IMR-90 (cell line): ENCODE measurements at regions not wholly inside any gene's neighbourhood (a gene's known extent, or its start where the extent isn't known, plus 50 kb on each side); places are given as distances from the start of the nearest gene placed in this dataset.

ENCODE experiments used
- ATAC-seq: fragments of 200-7000 bp; cut with Tn5 transposase; 2 replicates; pipeline ENCODE4 v1.9.1; 2020; ENCODE audit warnings: low read depth, mild to moderate bottlenecking, moderate library complexity
- BruUV-seq: library from RNA; stranded (reverse); fragments of 400-500 nt; replicated peaks from 2 replicates; lab custom pipeline; 2021; lab: Mats Ljungman, UMichigan
- CTCF ChIA-PET: fragments of 300-600 bp; formaldehyde crosslinking; extraction: SDS; loops from one replicate; lab custom pipeline; 2021; ENCODE audit warnings: antibody characterized with exemption; lab: Yijun Ruan, JAX
- POLR2A ChIA-PET: fragments of 300-600 bp; sonication (Branson Sonifier 250); formaldehyde crosslinking; loops from one replicate; lab custom pipeline; 2022; ENCODE audit warnings: antibody characterized with exemption; ENCODE audit not compliant: unreplicated experiment; lab: Charles Lee
- DNase-seq: peaks from one replicate; pipeline ENCODE4 v3.0.0; 2013
- H2AFZ ChIP-seq: replicated peaks from 2 replicates; pipeline ENCODE3; 2013; ENCODE audit warnings: low read length, mild to moderate bottlenecking; ENCODE audit not compliant: poor library complexity
- H2AK5ac ChIP-seq: 2 replicates; pipeline ENCODE4 v1.6.1; 2013; ENCODE audit warnings: low read depth, low read length, inconsistent platforms
- H2AK9ac ChIP-seq: replicated peaks from 2 replicates; pipeline ENCODE3; 2013; ENCODE audit warnings: mild to moderate bottlenecking, low read depth, low read length, moderate library complexity; ENCODE audit not compliant: poor library complexity
- H2BK120ac ChIP-seq: 2 replicates; pipeline ENCODE4 v1.6.1; 2013; ENCODE audit warnings: low read depth, low read length, inconsistent platforms
- H2BK15ac ChIP-seq: 3 replicates; pipeline ENCODE4 v1.6.1; 2013; ENCODE audit warnings: low read depth, low read length, inconsistent platforms
- H2BK20ac ChIP-seq: 2 replicates; pipeline ENCODE4 v1.6.1; 2013; ENCODE audit warnings: low read depth, mild to moderate bottlenecking, inconsistent platforms, low read length, moderate library complexity
- H2BK5ac ChIP-seq: 2 replicates; pipeline ENCODE4 v1.6.1; 2013; ENCODE audit warnings: mild to moderate bottlenecking, low read depth, low read length, inconsistent platforms; ENCODE audit not compliant: poor library complexity, severe bottlenecking
- H3K14ac ChIP-seq: replicated peaks from 2 replicates; pipeline ENCODE4 v1.6.1; 2013; ENCODE audit warnings: low read depth, low read length, inconsistent platforms
- H3K18ac ChIP-seq: 2 replicates; pipeline ENCODE4 v1.6.1; 2013; ENCODE audit warnings: low read depth, low read length, control low read depth
- H3K23ac ChIP-seq: 2 replicates; pipeline ENCODE4 v1.6.1; 2013; ENCODE audit warnings: low read depth, low read length, inconsistent platforms
- H3K27ac ChIP-seq: 2 replicates; pipeline ENCODE4 v1.5.1; 2013; ENCODE audit warnings: mild to moderate bottlenecking, control low read depth, low read length; ENCODE audit not compliant: insufficient read depth
- H3K27me3 ChIP-seq: 2 replicates; pipeline ENCODE4 v1.6.1; 2013; ENCODE audit warnings: low read length; ENCODE audit not compliant: control insufficient read depth, insufficient read depth
- H3K36me3 ChIP-seq: 2 replicates; pipeline ENCODE4 v1.6.1; 2013; ENCODE audit warnings: low read length, mixed read lengths; ENCODE audit not compliant: control insufficient read depth, insufficient read depth
- H3K4ac ChIP-seq: 2 replicates; pipeline ENCODE4 v1.6.1; 2013; ENCODE audit warnings: low read depth, low read length, inconsistent platforms
- H3K4me1 ChIP-seq: 2 replicates; pipeline ENCODE4 v1.6.1; 2013; ENCODE audit warnings: low read length, mixed read lengths; ENCODE audit not compliant: control insufficient read depth, insufficient read depth
- H3K4me2 ChIP-seq: 2 replicates; pipeline ENCODE4 v1.6.1; 2013; ENCODE audit warnings: low read depth, mild to moderate bottlenecking, control low read depth, low read length, moderate library complexity
- H3K4me3 ChIP-seq: 2 replicates; pipeline ENCODE4 v1.5.1; 2013; ENCODE audit warnings: low read depth, mild to moderate bottlenecking, control low read depth, low read length, moderate library complexity; ENCODE audit not compliant: insufficient read depth
- H3K56ac ChIP-seq: 2 replicates; pipeline ENCODE4 v1.6.1; 2013; ENCODE audit warnings: low read length, inconsistent platforms; ENCODE audit not compliant: insufficient read depth; ENCODE audit errors: extremely low read depth
- H3K79me1 ChIP-seq, 2 experiments: 2 replicates each; pipeline ENCODE4 v1.6.1; 2013; ENCODE audit warnings: low read length in 2 of 2, inconsistent platforms in 1 of 2, low read depth in 1 of 2
- H3K9ac ChIP-seq: 2 replicates; pipeline ENCODE4 v1.6.1; 2013; ENCODE audit warnings: low read depth, low read length, control low read depth
- H3K9me1 ChIP-seq: 2 replicates; pipeline ENCODE4 v1.6.1; 2013; ENCODE audit warnings: low read length, inconsistent platforms; ENCODE audit not compliant: insufficient read depth
- H3K9me3 ChIP-seq: 2 replicates; pipeline ENCODE4 v1.6.1; 2013; ENCODE audit warnings: low read length; ENCODE audit not compliant: control insufficient read depth, insufficient read depth
- H4K20me1 ChIP-seq: 2 replicates; pipeline ENCODE4 v1.6.1; 2013; ENCODE audit warnings: low read length, inconsistent platforms; ENCODE audit not compliant: insufficient read depth
- H4K5ac ChIP-seq: 2 replicates; pipeline ENCODE4 v1.6.1; 2013; ENCODE audit warnings: mild to moderate bottlenecking, low read depth, low read length, control low read depth
- H4K8ac ChIP-seq, 2 experiments: 2 replicates each; pipeline ENCODE4 v1.6.1; 2013; ENCODE audit warnings: low read depth in 2 of 2, low read length in 2 of 2, control low read depth in 1 of 2, inconsistent platforms in 1 of 2
- H4K91ac ChIP-seq: 2 replicates; pipeline ENCODE4 v1.6.1; 2013; ENCODE audit warnings: low read depth, low read length, inconsistent platforms; ENCODE audit not compliant: insufficient read depth
- BHLHE40 ChIP-seq: fragments of 150-350 bp; IDR thresholded peaks from 2 replicates; pipeline ENCODE4 v1.6.1; 2016; ENCODE audit warnings: mild to moderate bottlenecking, low read depth, low read length
- CEBPB ChIP-seq: IDR thresholded peaks from 2 replicates; pipeline ENCODE4 v1.6.1; 2012; ENCODE audit warnings: low read depth, low read length, improper control_type of control experiment
- CTCF ChIP-seq: conservative IDR thresholded peaks from 2 replicates; pipeline ENCODE4 v1.5.1; 2012; ENCODE audit warnings: mild to moderate bottlenecking, low read depth, low read length, improper control_type of control experiment
- MAFK ChIP-seq: IDR thresholded peaks from 2 replicates; pipeline ENCODE4 v1.6.1; 2012; ENCODE audit warnings: low read depth, low read length, improper control_type of control experiment
- MAZ ChIP-seq: IDR thresholded peaks from 2 replicates; pipeline ENCODE4 v1.6.1; 2012; ENCODE audit warnings: low read depth, mild to moderate bottlenecking, low read length, improper control_type of control experiment, moderate library complexity, borderline replicate concordance
- MXI1 ChIP-seq: IDR thresholded peaks from 2 replicates; pipeline ENCODE4 v1.6.1; 2012; ENCODE audit warnings: low read depth, mild to moderate bottlenecking, low read length, moderate library complexity, borderline replicate concordance
- POLR2A ChIP-seq: IDR thresholded peaks from 2 replicates; pipeline ENCODE4 v1.6.1; 2012; ENCODE audit warnings: mild to moderate bottlenecking, low read depth, low read length
- RAD21 ChIP-seq: IDR thresholded peaks from 2 replicates; pipeline ENCODE4 v1.6.1; 2012; ENCODE audit warnings: low read length, improper control_type of control experiment
- RFX5 ChIP-seq: IDR thresholded peaks from 2 replicates; pipeline ENCODE4 v1.8.0; 2012; ENCODE audit warnings: low read depth, mild to moderate bottlenecking, low read length, moderate library complexity
- dilution Hi-C: fragments of 300-500 bp; cut with HindIII; formaldehyde crosslinking; loops from one replicate; pipeline ENCODE4 v1.14.3; 2018; ENCODE audit warnings: low sequenced_read_pairs; ENCODE audit not compliant: unreplicated experiment
- in situ Hi-C: fragments of 300-500 bp; cut with MboI; formaldehyde crosslinking; loops from 3 replicates; pipeline ENCODE4 v1.14.3; 2019; ENCODE audit warnings: low sequenced_read_pairs, inconsistent platforms, mixed read lengths
- intact Hi-C: fragments of 100-400 bp; cut with micrococcal nuclease; formaldehyde crosslinking; loops from 2 replicates; pipeline ENCODE4 v1.10.0; 2022

GRCh38 chr4:66062921-66063320 is 392.6 kb upstream of the EPHA5 start:
- H3K4me2 ChIP-seq, result no peak overlapping the region
- dilution Hi-C loops, result no loop called here
- no peak overlapping the region for H3K23ac ChIP-seq
- no peak overlapping the region for H3K56ac ChIP-seq
- no peaks in the 10 kb centered on the region for H3K4me1 ChIP-seq
- H4K91ac ChIP-seq, result no peak overlapping the region
- H3K4me3 ChIP-seq, result no peak overlapping the region
- in situ Hi-C loops, result no loop called here
- H3K36me3 ChIP-seq, result no peaks in the 10 kb centered on the region
- no peak for DNase-seq
- no peak overlapping the region for H4K5ac ChIP-seq
- no peak overlapping the region for H3K27ac ChIP-seq
- H2BK15ac ChIP-seq, result no peak overlapping the region
- no peak overlapping the region for H2BK5ac ChIP-seq
- no peak overlapping the region for H2AFZ ChIP-seq
- no peak overlapping the region for H2AK9ac ChIP-seq
- H3K9me1 ChIP-seq, result no peaks in the 10 kb centered on the region
- no peak for ATAC-seq
- no peak overlapping the region for H2BK20ac ChIP-seq
- ChIA-PET POLR2A (no interaction called here), CTCF (no interaction called here)
- H3K79me1 ChIP-seq, result no peaks in the 10 kb centered on the region
- no peak overlapping the region for H3K9ac ChIP-seq
- H4K8ac ChIP-seq, result no peak overlapping the region
- no peak overlapping the region for H2BK120ac ChIP-seq
- BruUV-seq, result no TSS peak
- H3K18ac ChIP-seq, result no peak overlapping the region
- no peaks in the 10 kb centered on the region for H3K27me3 ChIP-seq
- TF ChIP-seq BHLHE40 (no peak), MAZ (no peak), CTCF (no peak), POLR2A (no peak), RAD21 (no peak), RFX5 (no peak), MXI1 (no peak), CEBPB (no peak), MAFK (no peak)
- no peaks in the 10 kb centered on the region for H3K9me3 ChIP-seq
- intact Hi-C loops, result no loop called here
- H2AK5ac ChIP-seq, result no peak overlapping the region
- no peak overlapping the region for H3K14ac ChIP-seq
- no peaks in the 10 kb centered on the region for H4K20me1 ChIP-seq
- no peak overlapping the region for H3K4ac ChIP-seq
